ENCODE measurements at regions not wholly inside any gene's neighbourhood (a gene's known extent, or its start where the extent isn't known, plus 50 kb on each side); places are given as distances from the start of the nearest gene placed in this dataset.

DNA sequence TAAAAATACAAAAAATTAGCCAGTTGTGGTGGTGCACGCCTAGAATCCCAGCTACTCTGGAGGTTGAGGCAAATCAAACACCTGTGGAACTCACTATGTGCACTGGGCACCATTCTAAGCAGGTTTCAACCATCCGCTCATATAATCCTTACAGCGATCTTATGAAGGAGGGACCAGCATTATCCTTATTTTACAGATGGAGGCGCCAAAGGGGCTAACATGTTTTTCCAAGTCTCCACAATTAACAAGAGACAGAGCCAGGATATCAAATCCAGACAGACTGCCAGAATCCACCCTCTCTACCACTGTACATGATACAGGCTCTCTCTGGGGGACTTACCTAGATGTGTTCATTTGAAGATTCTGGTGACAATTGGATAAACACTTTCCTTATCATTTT lies 479.0 kb downstream of the XYLT1 start:
- no peak overlapping the region for H3K4me3 Mint-ChIP-seq (ENCODE audit: unreplicated experiment)
- H3K27me3 Mint-ChIP-seq (ENCODE audit: low read depth, unreplicated experiment): peaks cover 6% of the 10 kb centered on the region
- TF ChIP-seq, protein P1, sequence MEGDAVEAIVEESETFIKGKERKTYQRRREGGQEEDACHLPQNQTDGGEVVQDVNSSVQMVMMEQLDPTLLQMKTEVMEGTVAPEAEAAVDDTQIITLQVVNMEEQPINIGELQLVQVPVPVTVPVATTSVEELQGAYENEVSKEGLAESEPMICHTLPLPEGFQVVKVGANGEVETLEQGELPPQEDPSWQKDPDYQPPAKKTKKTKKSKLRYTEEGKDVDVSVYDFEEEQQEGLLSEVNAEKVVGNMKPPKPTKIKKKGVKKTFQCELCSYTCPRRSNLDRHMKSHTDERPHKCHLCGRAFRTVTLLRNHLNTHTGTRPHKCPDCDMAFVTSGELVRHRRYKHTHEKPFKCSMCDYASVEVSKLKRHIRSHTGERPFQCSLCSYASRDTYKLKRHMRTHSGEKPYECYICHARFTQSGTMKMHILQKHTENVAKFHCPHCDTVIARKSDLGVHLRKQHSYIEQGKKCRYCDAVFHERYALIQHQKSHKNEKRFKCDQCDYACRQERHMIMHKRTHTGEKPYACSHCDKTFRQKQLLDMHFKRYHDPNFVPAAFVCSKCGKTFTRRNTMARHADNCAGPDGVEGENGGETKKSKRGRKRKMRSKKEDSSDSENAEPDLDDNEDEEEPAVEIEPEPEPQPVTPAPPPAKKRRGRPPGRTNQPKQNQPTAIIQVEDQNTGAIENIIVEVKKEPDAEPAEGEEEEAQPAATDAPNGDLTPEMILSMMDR (IDR thresholded peaks at IDR 0.05; ENCODE audit: insufficient read depth, low read depth, low read length): no peak
- TF ChIP-seq EZH2 (IDR thresholded peaks at IDR 0.05; ENCODE audit: insufficient read depth, low read length): no peak
- Histone ChIP-seq H3K4me2 (ENCODE audit: low read length) (no peak overlapping the region), H2AFZ (ENCODE audit: low read depth, low read length) (no peak overlapping the region), H3K9ac (ENCODE audit: low read length) (no peak overlapping the region), H3K36me3 (ENCODE audit: insufficient read depth, low read length) (no peaks in the 10 kb centered on the region), H3K79me2 (ENCODE audit: insufficient read depth, low read length) (no peaks in the 10 kb centered on the region), H4K20me1 (ENCODE audit: insufficient read depth, low read length) (no peaks in the 10 kb centered on the region), H3K27me3 (ENCODE audit: insufficient read depth, low read length) (no peaks in the 10 kb centered on the region), H3K9me3 (ENCODE audit: insufficient read depth, low read depth, low read length) (no peaks in the 10 kb centered on the region), H3K4me1 (ENCODE audit: insufficient read depth, low read length) (no peaks in the 10 kb centered on the region), H3K27ac (ENCODE audit: low read depth, low read length) (no peak overlapping the region), H3K4me3 (ENCODE audit: insufficient read depth, low read depth, low read length) (no peak overlapping the region)
- no peak for FAIRE-seq
- no peaks in the 10 kb centered on the region for H3K9me3 Mint-ChIP-seq (ENCODE audit: unreplicated experiment)
- no peaks in the 10 kb centered on the region for H3K36me3 Mint-ChIP-seq (ENCODE audit: low read depth, unreplicated experiment)
- H3K4me1 Mint-ChIP-seq (ENCODE audit: low read depth, unreplicated experiment): no peaks in the 10 kb centered on the region
- H3K27ac Mint-ChIP-seq (ENCODE audit: unreplicated experiment): no peak overlapping the region
- DNase-seq (ENCODE audit: low read depth): no peak

DNA sequence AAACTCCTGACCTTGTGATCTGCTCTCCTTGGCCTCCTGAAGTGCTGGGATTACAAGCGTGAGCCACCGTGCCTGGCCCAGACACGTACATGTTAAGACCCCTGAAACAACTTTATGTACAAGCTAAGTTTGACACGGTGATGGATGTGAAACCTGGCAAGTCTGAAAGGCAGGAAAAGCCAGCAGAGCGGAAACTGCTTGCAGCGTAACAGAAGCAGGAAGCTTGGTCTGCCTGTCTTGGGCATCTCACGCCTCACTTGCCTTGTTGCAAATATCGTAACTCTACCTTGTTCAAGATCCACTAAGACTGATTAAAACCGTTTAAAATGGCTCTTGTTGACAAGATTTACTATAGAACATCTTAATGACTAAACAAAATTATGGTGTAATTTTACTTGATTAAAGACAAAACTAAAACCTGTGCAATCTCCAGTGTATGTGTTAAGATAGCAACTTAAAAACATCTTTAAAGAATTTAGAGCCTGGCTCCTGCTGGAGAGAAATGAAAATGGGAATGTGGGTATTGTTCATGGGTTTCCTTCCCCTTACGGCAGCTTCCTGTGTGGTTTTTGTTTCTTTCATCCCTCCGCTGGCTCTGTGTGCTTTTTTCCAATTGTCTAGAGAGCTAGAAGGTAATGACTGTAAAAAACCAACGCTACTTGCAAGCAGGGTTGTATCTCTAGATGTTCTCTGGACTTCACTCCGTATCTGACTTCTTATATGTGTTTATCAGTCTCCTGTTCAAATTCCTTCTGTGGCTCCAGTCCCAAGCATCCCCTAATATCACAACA lies 477.6 kb downstream of the XYLT1 start:
- Histone ChIP-seq H3K27ac (ENCODE audit: low read depth, low read length) (no peak overlapping the region), H3K4me1 (ENCODE audit: insufficient read depth, low read length) (no peaks in the 10 kb centered on the region), H3K4me2 (ENCODE audit: low read length) (no peak overlapping the region), H3K36me3 (ENCODE audit: insufficient read depth, low read length) (no peaks in the 10 kb centered on the region), H2AFZ (ENCODE audit: low read depth, low read length) (no peak overlapping the region), H3K4me3 (ENCODE audit: insufficient read depth, low read depth, low read length) (no peak overlapping the region), H3K9me3 (ENCODE audit: insufficient read depth, low read depth, low read length) (no peaks in the 10 kb centered on the region), H3K79me2 (ENCODE audit: insufficient read depth, low read length) (no peaks in the 10 kb centered on the region), H4K20me1 (ENCODE audit: insufficient read depth, low read length) (no peaks in the 10 kb centered on the region), H3K27me3 (ENCODE audit: insufficient read depth, low read length) (no peaks in the 10 kb centered on the region), H3K9ac (ENCODE audit: low read length) (no peak overlapping the region)
- Mint-ChIP-seq H3K9me3 (ENCODE audit: unreplicated experiment) (no peaks in the 10 kb centered on the region), H3K4me1 (ENCODE audit: low read depth, unreplicated experiment) (no peaks in the 10 kb centered on the region), H3K27ac (ENCODE audit: unreplicated experiment) (no peak overlapping the region), H3K36me3 (ENCODE audit: low read depth, unreplicated experiment) (no peaks in the 10 kb centered on the region), H3K27me3 (ENCODE audit: low read depth, unreplicated experiment) (peaks cover 6% of the 10 kb centered on the region), H3K4me3 (ENCODE audit: unreplicated experiment) (no peak overlapping the region)
- FAIRE-seq: no peak
- DNase-seq (ENCODE audit: low read depth): no peak
- TF ChIP-seq, protein P1 (IDR thresholded peaks at IDR 0.05; ENCODE audit: insufficient read depth, low read depth, low read length): no peak
- no peak for TF ChIP-seq EZH2 (IDR thresholded peaks at IDR 0.05; ENCODE audit: insufficient read depth, low read length)

DNA sequence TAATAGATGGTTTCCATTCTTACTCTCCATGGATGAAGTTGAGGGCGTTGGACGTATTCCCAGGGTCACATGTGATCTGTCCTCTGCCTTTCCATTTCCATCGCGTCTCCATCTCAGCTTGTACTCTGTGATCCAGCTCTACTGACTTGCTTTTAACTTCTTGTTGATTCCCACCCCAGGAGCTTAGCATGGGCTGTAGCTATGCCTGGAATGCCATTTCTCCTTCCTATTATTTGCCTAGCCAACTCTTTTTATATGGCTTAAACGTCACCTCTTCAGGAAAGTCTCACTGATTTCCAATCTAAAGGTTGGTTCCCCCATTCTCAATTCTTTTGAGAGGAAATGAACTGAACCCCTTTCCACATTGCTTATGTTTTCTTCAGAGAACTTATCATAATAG lies 475.9 kb downstream of the XYLT1 start:
- Histone ChIP-seq H3K4me2 (ENCODE audit: low read length) (no peak overlapping the region), H4K20me1 (ENCODE audit: insufficient read depth, low read length) (no peaks in the 10 kb centered on the region), H3K9ac (ENCODE audit: low read length) (no peak overlapping the region), H2AFZ (ENCODE audit: low read depth, low read length) (no peak overlapping the region), H3K27ac (ENCODE audit: low read depth, low read length) (no peak overlapping the region), H3K36me3 (ENCODE audit: insufficient read depth, low read length) (no peaks in the 10 kb centered on the region), H3K27me3 (ENCODE audit: insufficient read depth, low read length) (no peaks in the 10 kb centered on the region), H3K4me3 (ENCODE audit: insufficient read depth, low read depth, low read length) (no peak overlapping the region), H3K79me2 (ENCODE audit: insufficient read depth, low read length) (no peaks in the 10 kb centered on the region), H3K9me3 (ENCODE audit: insufficient read depth, low read depth, low read length) (no peaks in the 10 kb centered on the region), H3K4me1 (ENCODE audit: insufficient read depth, low read length) (no peaks in the 10 kb centered on the region)
- FAIRE-seq (no peak), DNase-seq (ENCODE audit: low read depth) (no peak)
- Mint-ChIP-seq H3K27me3 (ENCODE audit: low read depth, unreplicated experiment) (peaks cover 6% of the 10 kb centered on the region), H3K27ac (ENCODE audit: unreplicated experiment) (no peak overlapping the region), H3K9me3 (ENCODE audit: unreplicated experiment) (no peaks in the 10 kb centered on the region), H3K36me3 (ENCODE audit: low read depth, unreplicated experiment) (no peaks in the 10 kb centered on the region), H3K4me3 (ENCODE audit: unreplicated experiment) (no peak overlapping the region), H3K4me1 (ENCODE audit: low read depth, unreplicated experiment) (no peaks in the 10 kb centered on the region)
- TF ChIP-seq, protein P1 (IDR thresholded peaks at IDR 0.05; ENCODE audit: insufficient read depth, low read depth, low read length): no peak
- no peak for TF ChIP-seq EZH2 (IDR thresholded peaks at IDR 0.05; ENCODE audit: insufficient read depth, low read length)

All from astrocyte (in vitro differentiated cells and primary cell).